Transverse colon (tissue), 4 donors: ENCODE measurements at regions not wholly inside any gene's neighbourhood (a gene's known extent, or its start where the extent isn't known, plus 50 kb on each side); places are given as distances from the start of the nearest gene placed in this dataset.
A peak's percentile ranks its signal among the peaks of the same experiment; 100 is the strongest.

ENCODE experiments used
- POLR2AphosphoS5 ChIP-seq, 3 donors: sonication (generic); formaldehyde crosslinking; IDR thresholded peaks; one replicate each; pipeline ENCODE4 v1.6.1; 2016; ENCODE audit warnings: antibody characterized with exemption in 3 of 3
- TF ChIP-seq, protein P1 (sequence below), 5 experiments: fragments of 200-600 bp in 3 of 5; fragments of 450-650 bp in 2 of 5; sonication (generic) in 3 of 5; IDR thresholded peaks; 1 replicate in 2 of 5; 2 replicates in 3 of 5; pipeline ENCODE4 v1.5.1; 2016 to 2017; ENCODE audit warnings: antibody characterized with exemption in 5 of 5, inconsistent platforms in 3 of 5, mild to moderate bottlenecking in 2 of 5, moderate library complexity in 1 of 5

DNA sequence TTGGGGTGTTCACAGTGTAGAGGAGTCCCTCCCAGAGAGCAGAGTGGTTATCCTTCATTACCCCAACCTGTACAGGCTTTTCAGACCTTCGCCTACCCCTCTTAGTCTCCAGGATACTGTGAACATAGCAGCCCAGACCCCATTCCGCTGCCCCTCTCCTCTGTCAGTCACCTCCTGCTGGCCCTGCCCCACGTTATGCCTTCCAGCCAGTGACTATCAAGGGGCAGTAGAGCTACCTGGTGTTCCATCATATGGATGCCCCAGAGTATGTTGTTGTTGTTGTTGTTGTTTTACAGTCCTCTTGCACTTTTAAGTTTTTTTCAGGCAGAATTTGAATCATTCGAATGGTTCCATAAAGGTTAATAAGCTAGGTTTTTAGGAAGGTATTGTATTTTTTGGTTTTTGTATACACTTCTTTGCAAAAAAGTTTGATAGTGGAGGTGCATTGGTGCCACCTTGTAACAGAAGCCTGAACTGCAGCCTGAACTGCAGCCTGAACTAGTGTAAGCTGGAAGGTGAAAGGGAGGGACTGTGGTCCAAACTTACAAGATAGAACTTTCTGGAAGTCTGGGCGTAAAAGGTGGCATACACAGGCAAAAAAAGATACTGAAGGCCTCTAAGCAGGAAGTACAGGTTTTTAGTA, 101.4 kb upstream of the RAB40AL start:
- TF ChIP-seq, protein P1, sequence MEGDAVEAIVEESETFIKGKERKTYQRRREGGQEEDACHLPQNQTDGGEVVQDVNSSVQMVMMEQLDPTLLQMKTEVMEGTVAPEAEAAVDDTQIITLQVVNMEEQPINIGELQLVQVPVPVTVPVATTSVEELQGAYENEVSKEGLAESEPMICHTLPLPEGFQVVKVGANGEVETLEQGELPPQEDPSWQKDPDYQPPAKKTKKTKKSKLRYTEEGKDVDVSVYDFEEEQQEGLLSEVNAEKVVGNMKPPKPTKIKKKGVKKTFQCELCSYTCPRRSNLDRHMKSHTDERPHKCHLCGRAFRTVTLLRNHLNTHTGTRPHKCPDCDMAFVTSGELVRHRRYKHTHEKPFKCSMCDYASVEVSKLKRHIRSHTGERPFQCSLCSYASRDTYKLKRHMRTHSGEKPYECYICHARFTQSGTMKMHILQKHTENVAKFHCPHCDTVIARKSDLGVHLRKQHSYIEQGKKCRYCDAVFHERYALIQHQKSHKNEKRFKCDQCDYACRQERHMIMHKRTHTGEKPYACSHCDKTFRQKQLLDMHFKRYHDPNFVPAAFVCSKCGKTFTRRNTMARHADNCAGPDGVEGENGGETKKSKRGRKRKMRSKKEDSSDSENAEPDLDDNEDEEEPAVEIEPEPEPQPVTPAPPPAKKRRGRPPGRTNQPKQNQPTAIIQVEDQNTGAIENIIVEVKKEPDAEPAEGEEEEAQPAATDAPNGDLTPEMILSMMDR (IDR thresholded peaks at IDR 0.05) = peak in 3 of 5 experiments; percentile 26 to 37 (median 30)
- no peak for TF ChIP-seq POLR2AphosphoS5 (IDR thresholded peaks at IDR 0.05)
